HepG2 (cell line): ENCODE measurements at regions not wholly inside any gene's neighbourhood (a gene's known extent, or its start where the extent isn't known, plus 50 kb on each side); places are given as distances from the start of the nearest gene placed in this dataset.

Experiments
- ATAC-seq: fragments of 200-7000 bp; cut with Tn5 transposase; 3 replicates; pipeline ENCODE4 v1.9.1; 2020; ENCODE audit warnings: mild to moderate bottlenecking, moderate library complexity
- BruUV-seq: library from RNA; stranded (reverse); fragments of 400-500 nt; replicated peaks from 2 replicates; lab custom pipeline; 2021; lab: Mats Ljungman, UMichigan
- CTCF ChIA-PET: fragments of 300-600 bp; formaldehyde crosslinking; extraction: SDS; loops from one replicate; lab custom pipeline; 2021; ENCODE audit warnings: low total read pairs, inconsistent platforms, low intra/inter-chr PET ratio; lab: Yijun Ruan, JAX
- POLR2A ChIA-PET: fragments of 350-600 bp; sonication (Branson Sonifier 250); formaldehyde crosslinking; loops from one replicate; lab custom pipeline; 2020; ENCODE audit warnings: antibody characterized with exemption, inconsistent platforms; lab: Yijun Ruan, JAX
- DNase-seq: peaks from one replicate; pipeline ENCODE4 v3.0.0-alpha.2; 2015; ENCODE audit warnings: low spot score
- FAIRE-seq: peaks from 3 replicates; lab custom pipeline; 2011; peaks lifted over from hg19 to GRCh38; lab: Jason Lieb, UNC
- H2AFZ ChIP-seq: one replicate; pipeline ENCODE4 v1.6.1; 2011; ENCODE audit warnings: low read length, inconsistent platforms
- H3K27ac ChIP-seq: fragments of 300-600 bp; 3 replicates; pipeline ENCODE4 v1.8.0; 2011; ENCODE audit warnings: mixed run types, mild to moderate bottlenecking, mixed read lengths, low read length, inconsistent platforms; ENCODE audit not compliant: insufficient read depth; ENCODE audit errors: extremely low read length
- H3K27me3 ChIP-seq, 2 experiments: fragments of 200-600 bp in 1 of 2; 2 replicates in 1 of 2; 3 replicates in 1 of 2; pipeline versions ENCODE4 v1.6.0 to v1.8.0; 2011; ENCODE audit warnings: low read length in 2 of 2, mild to moderate bottlenecking in 2 of 2, moderate library complexity in 2 of 2, inconsistent platforms in 1 of 2; ENCODE audit not compliant: insufficient read depth in 2 of 2, control insufficient read depth in 1 of 2
- H3K36me3 ChIP-seq, 2 experiments: fragments of 200-600 bp in 1 of 2; replicated peaks in 1 of 2; 2 replicates in 1 of 2; 3 replicates in 1 of 2; pipeline versions ENCODE4 v1.5.1 to v1.8.0; 2011; ENCODE audit warnings: low read length in 2 of 2, inconsistent platforms in 1 of 2; ENCODE audit not compliant: insufficient read depth in 2 of 2, control insufficient read depth in 1 of 2
- H3K4me1 ChIP-seq: 2 replicates; pipeline ENCODE4 v1.5.1; 2012; ENCODE audit warnings: low read length, inconsistent platforms; ENCODE audit not compliant: insufficient read depth
- H3K4me2 ChIP-seq: 2 replicates; pipeline ENCODE4 v1.6.0; 2011; ENCODE audit warnings: low read depth, low read length, inconsistent platforms
- H3K4me3 ChIP-seq, 3 experiments: fragments of 200-600 bp in 1 of 3; sonication (generic), shearing (Covaris generic) in 1 of 3; replicated peaks in 1 of 3; 2 replicates each; pipeline ENCODE4 v1.5.1; 2011 to 2016; ENCODE audit warnings: low read length in 3 of 3, inconsistent platforms in 2 of 3, low read depth in 2 of 3, mild to moderate bottlenecking in 2 of 3, control low read depth in 1 of 3, mixed read lengths in 1 of 3; ENCODE audit not compliant: insufficient read depth in 1 of 3
- H3K79me2 ChIP-seq: one replicate; pipeline ENCODE4 v1.6.1; 2011; ENCODE audit warnings: low read length, inconsistent platforms; ENCODE audit not compliant: insufficient read depth
- H3K9ac ChIP-seq: 2 replicates; pipeline ENCODE4 v1.6.0; 2011; ENCODE audit warnings: mild to moderate bottlenecking, low read depth, low read length, inconsistent platforms; ENCODE audit not compliant: insufficient read depth
- H3K9me3 ChIP-seq: 2 replicates; pipeline ENCODE4 v1.5.1; 2012; ENCODE audit warnings: mild to moderate bottlenecking, low read length
- H4K20me1 ChIP-seq: 2 replicates; pipeline ENCODE4 v1.6.0; 2011; ENCODE audit warnings: inconsistent platforms, mild to moderate bottlenecking, low read length, moderate library complexity; ENCODE audit not compliant: insufficient read depth
- E2F2 ChIP-seq: sonication (generic); formaldehyde crosslinking; IDR thresholded peaks from 2 replicates; pipeline ENCODE4 v1.4.0; 2020; ENCODE audit warnings: missing genetic modification reagents, borderline replicate concordance
- HNRNPUL1 ChIP-seq: fragments of 200-400 bp; formaldehyde crosslinking; IDR thresholded peaks from 2 replicates; pipeline ENCODE4 v1.6.1; 2017; ENCODE audit warnings: low read depth, mild to moderate bottlenecking, low read length, moderate library complexity
- JDP2 ChIP-seq: sonication (generic); formaldehyde crosslinking; IDR thresholded peaks from 2 replicates; pipeline ENCODE4 v1.8.1; 2022; ENCODE audit warnings: missing genetic modification reagents, borderline replicate concordance
- JUNB ChIP-seq: sonication (generic); formaldehyde crosslinking; IDR thresholded peaks from 2 replicates; pipeline ENCODE4 v1.8.0; 2022; ENCODE audit warnings: missing genetic modification reagents, mild to moderate bottlenecking, borderline replicate concordance
- KMT2A ChIP-seq: sonication (generic); formaldehyde crosslinking; IDR thresholded peaks from 2 replicates; pipeline ENCODE4 v1.4.0; 2020; ENCODE audit warnings: missing genetic modification reagents
- SRSF4 ChIP-seq: fragments of 200-400 bp; formaldehyde crosslinking; IDR thresholded peaks from one replicate; pipeline ENCODE4 v1.6.1; 2018; ENCODE audit warnings: mild to moderate bottlenecking, low read depth, low read length, moderate library complexity; ENCODE audit not compliant: poor library complexity, severe bottlenecking
- ZNF646 ChIP-seq: sonication (generic); formaldehyde crosslinking; IDR thresholded peaks from 2 replicates; pipeline ENCODE4 v1.9.0; 2021; ENCODE audit warnings: mild to moderate bottlenecking, missing genetic modification reagents
- WGBS: methylation state at CpG from one replicate; pipeline ENCODE4 v1.1.6; 2017; ENCODE audit warnings: low lambda C conversion rate; 5-methylcytosine and 5-hydroxymethylcytosine counted together
- in situ Hi-C: cut with HindIII; loops from 2 replicates; pipeline ENCODE4 v1.10.0; 2017; ENCODE audit warnings: low pct_unique_long_range_greater_than_20kb; ENCODE audit not compliant: extremely low pct_ligation_motif_present
- intact Hi-C: fragments of 100-400 bp; cut with micrococcal nuclease; formaldehyde crosslinking; loops from one replicate; pipeline ENCODE4 v1.10.0; 2022; ENCODE audit not compliant: unreplicated experiment

DNA sequence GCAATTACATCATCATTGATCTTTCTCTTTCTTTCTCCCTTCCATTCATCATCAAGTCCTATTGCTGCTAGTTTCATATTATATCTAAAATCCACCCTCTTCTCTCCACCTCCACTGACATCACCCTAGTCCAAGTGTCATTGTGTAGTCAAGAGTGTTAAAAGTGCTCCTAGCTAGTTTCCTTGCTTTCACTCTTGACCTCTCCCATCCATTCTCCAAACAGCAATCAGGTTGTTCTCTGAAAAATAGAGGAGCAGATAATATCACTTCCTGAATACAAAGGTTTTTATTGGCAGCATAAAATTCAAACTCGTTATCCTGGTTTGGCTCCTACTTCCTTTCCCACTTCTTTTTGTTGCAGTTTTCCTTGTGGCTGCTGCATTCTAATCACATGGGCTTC is 61.6 kb upstream of the PHF14 start:
- peaks cover 15% of the 10 kb centered on the region; the same call in 1 of the 2 replicates for H3K9me3 ChIP-seq
- in situ Hi-C loops (no loop called here), intact Hi-C loops (no loop called here)
- no peak for TF ChIP-seq E2F2 (CRISPR knock-in tag)
- no peak for FAIRE-seq
- no peaks in the 10 kb centered on the region for H3K79me2 ChIP-seq
- no TSS peak for BruUV-seq
- no peak overlapping the region for H2AFZ ChIP-seq
- H3K4me1 ChIP-seq = no peaks in the 10 kb centered on the region
- H3K4me3 ChIP-seq = no peak overlapping the region
- no peaks in the 10 kb centered on the region for H4K20me1 ChIP-seq
- H3K36me3 ChIP-seq = no peaks in the 10 kb centered on the region
- H3K27me3 ChIP-seq = no peaks in the 10 kb centered on the region
- no peak overlapping the region for H3K4me2 ChIP-seq
- CTCF ChIA-PET = no interaction called here
- no peak for DNase-seq
- H3K9ac ChIP-seq = no peak overlapping the region
- POLR2A ChIA-PET = no interaction called here
- no peak for ATAC-seq
- 7% methylated on average over 1 of the region's 1 CpG for WGBS
- no peak overlapping the region for H3K27ac ChIP-seq

GRCh38 chr7:10913457-10913856 is 60.2 kb upstream of the PHF14 start:
- FAIRE-seq (no peak), ATAC-seq (no peak), DNase-seq (no peak)
- Histone ChIP-seq H3K36me3 (no peaks in the 10 kb centered on the region), H4K20me1 (no peaks in the 10 kb centered on the region), H3K4me2 (no peak overlapping the region), H3K27ac (no peak overlapping the region), H3K79me2 (no peaks in the 10 kb centered on the region), H3K4me3 (no peak overlapping the region), H3K9me3 (peaks cover 15% of the 10 kb centered on the region; the same call in 1 of the 2 replicates), H3K4me1 (no peaks in the 10 kb centered on the region), H3K27me3 (no peaks in the 10 kb centered on the region), H2AFZ (no peak overlapping the region), H3K9ac (no peak overlapping the region)
- BruUV-seq = no TSS peak
- in situ Hi-C loops (no loop called here), intact Hi-C loops (no loop called here)
- POLR2A ChIA-PET = no interaction called here
- CTCF ChIA-PET = no interaction called here
- WGBS = 3% methylated on average over 2 of the region's 2 CpGs
- TF ChIP-seq KMT2A (no peak), JUNB (CRISPR knock-in tag) (no peak), HNRNPUL1 (no peak), JDP2 (no peak), SRSF4 (no peak), ZNF646 (no peak)
